B cell (primary cell): ENCODE measurements at regions not wholly inside any gene's neighbourhood (a gene's known extent, or its start where the extent isn't known, plus 50 kb on each side); places are given as distances from the start of the nearest gene placed in this dataset.

Experiments
- ATAC-seq: fragments of 200-7000 bp; cut with Tn5 transposase; one replicate; pipeline ENCODE4 v1.10.0; 2021; ENCODE audit warnings: low read depth, mild to moderate bottlenecking, moderate number of reproducible peaks, moderate library complexity
- CTCF ChIA-PET: fragments of 350-600 bp; sonication (Branson Sonifier 250); formaldehyde crosslinking; loops from one replicate; lab custom pipeline; 2021; ENCODE audit warnings: antibody characterized with exemption, inconsistent platforms; lab: Charles Lee
- POLR2A ChIA-PET: fragments of 350-600 bp; sonication (Branson Sonifier 250); formaldehyde crosslinking; loops from one replicate; lab custom pipeline; 2021; ENCODE audit warnings: antibody characterized with exemption; lab: Charles Lee
- DNase-seq: peaks from one replicate; pipeline ENCODE4 v3.0.0; 2013
- H2AFZ ChIP-seq: 2 replicates; pipeline ENCODE4 v1.6.1; 2012; ENCODE audit warnings: mild to moderate bottlenecking, low read depth, low read length; ENCODE audit not compliant: insufficient read depth, poor library complexity, severe bottlenecking
- H3K27ac ChIP-seq, 2 donors: 1 replicate in 1 of 2; 2 replicates in 1 of 2; pipeline ENCODE4 v1.5.1; 2012 to 2013; ENCODE audit warnings: low read length in 2 of 2, mild to moderate bottlenecking in 2 of 2, moderate library complexity in 1 of 2
- H3K27me3 ChIP-seq, 4 experiments: fragments of 200-600 bp in 1 of 4; sonication (generic) in 1 of 4; replicated peaks in 1 of 4; 1 replicate in 2 of 4; 2 replicates in 2 of 4; pipeline versions ENCODE4 v1.6.1 to v1.7.0; 2013 to 2016; ENCODE audit warnings: low read length in 3 of 4, mild to moderate bottlenecking in 2 of 4, mixed read lengths in 1 of 4, moderate library complexity in 1 of 4; ENCODE audit not compliant: insufficient read depth in 4 of 4, control insufficient read depth in 3 of 4; ENCODE audit errors: control extremely low read depth in 1 of 4
- H3K36me3 ChIP-seq, 2 experiments: replicated peaks in 1 of 2; 1 replicate in 1 of 2; 2 replicates in 1 of 2; pipeline versions ENCODE4 v1.6.1 to v1.7.1; 2013; ENCODE audit warnings: low read length in 1 of 2; ENCODE audit not compliant: insufficient read depth in 2 of 2, control insufficient read depth in 1 of 2; ENCODE audit errors: control extremely low read depth in 1 of 2, extremely low read depth in 1 of 2
- H3K4me1 ChIP-seq, 2 donors: fragments of 200-600 bp in 1 of 2; sonication (generic) in 1 of 2; 1 replicate in 1 of 2; 2 replicates in 1 of 2; pipeline versions ENCODE4 v1.5.1 to v1.6.1; 2013 to 2017; ENCODE audit warnings: low read length in 2 of 2; ENCODE audit not compliant: control insufficient read depth in 2 of 2, insufficient read depth in 2 of 2
- H3K4me2 ChIP-seq: replicated peaks from 2 replicates; pipeline ENCODE3; 2012; ENCODE audit warnings: mild to moderate bottlenecking, low read depth, low read length; ENCODE audit not compliant: poor library complexity, severe bottlenecking
- H3K4me3 ChIP-seq, 5 experiments: fragments of 200-600 bp in 1 of 5; sonication (generic) in 1 of 5; 1 replicate in 3 of 5; 2 replicates in 2 of 5; pipeline versions ENCODE4 v1.5.1 to v1.7.0; 2011 to 2016; ENCODE audit warnings: low read length in 4 of 5, mild to moderate bottlenecking in 4 of 5, low read depth in 2 of 5, control low read depth in 1 of 5, moderate library complexity in 1 of 5; ENCODE audit not compliant: insufficient read depth in 1 of 5; ENCODE audit errors: control extremely low read depth in 1 of 5, extremely low read depth in 1 of 5
- H3K79me2 ChIP-seq: fragments of 200-600 bp; sonication (generic); one replicate; pipeline ENCODE4 v1.6.0; 2016; ENCODE audit warnings: low read length; ENCODE audit not compliant: control insufficient read depth, insufficient read depth
- H3K9ac ChIP-seq: fragments of 200-600 bp; sonication (generic); 2 replicates; pipeline ENCODE4 v1.6.1; 2017; ENCODE audit warnings: mild to moderate bottlenecking, low read length, moderate library complexity
- H3K9me3 ChIP-seq, 3 donors: one replicate each; pipeline versions ENCODE4 v1.6.1 to v1.7.1; 2013; ENCODE audit warnings: low read length in 2 of 3; ENCODE audit not compliant: control insufficient read depth in 2 of 3, insufficient read depth in 1 of 3; ENCODE audit errors: control extremely low read depth in 1 of 3
- H4K20me1 ChIP-seq: 2 replicates; pipeline ENCODE4 v1.6.0; 2012; ENCODE audit warnings: mild to moderate bottlenecking, low read length; ENCODE audit not compliant: insufficient read depth, control insufficient read depth, poor library complexity, severe bottlenecking
- H3K27ac Mint-ChIP-seq: one replicate; pipeline ENCODE4 v1.8.0; 2021; ENCODE audit warnings: mixed read lengths
- H3K27me3 Mint-ChIP-seq: one replicate; pipeline ENCODE4 v1.8.0; 2021; ENCODE audit warnings: mixed read lengths
- H3K4me1 Mint-ChIP-seq: one replicate; pipeline ENCODE4 v1.8.0; 2021; ENCODE audit warnings: mixed read lengths
- H3K4me3 Mint-ChIP-seq: one replicate; pipeline ENCODE4 v1.8.0; 2021; ENCODE audit warnings: mixed read lengths
- H3K9me3 Mint-ChIP-seq: one replicate; pipeline ENCODE4 v1.8.0; 2022; ENCODE audit warnings: mixed read lengths; ENCODE audit not compliant: insufficient read depth
- EZH2 ChIP-seq: IDR thresholded peaks from 2 replicates; pipeline ENCODE4 v1.6.1; 2012; ENCODE audit warnings: borderline replicate concordance, low read depth, mild to moderate bottlenecking, moderate library complexity, low read length; ENCODE audit not compliant: insufficient read depth, poor library complexity, severe bottlenecking
- WGBS: methylation state at CpG from one replicate; pipeline ENCODE4 v1.1.5; 2013; ENCODE audit warnings: missing lambda C conversion rate; ENCODE audit not compliant: insufficient coverage; 5-methylcytosine and 5-hydroxymethylcytosine counted together
- intact Hi-C: fragments of 100-400 bp; cut with micrococcal nuclease; formaldehyde crosslinking; loops from one replicate; pipeline ENCODE4 v1.10.0; 2022
- TF ChIP-seq, protein P1 (sequence below): fragments of 200-600 bp; IDR thresholded peaks from one replicate; pipeline ENCODE4 v1.8.0; 2022; ENCODE audit warnings: antibody characterized with exemption, mild to moderate bottlenecking

DNA sequence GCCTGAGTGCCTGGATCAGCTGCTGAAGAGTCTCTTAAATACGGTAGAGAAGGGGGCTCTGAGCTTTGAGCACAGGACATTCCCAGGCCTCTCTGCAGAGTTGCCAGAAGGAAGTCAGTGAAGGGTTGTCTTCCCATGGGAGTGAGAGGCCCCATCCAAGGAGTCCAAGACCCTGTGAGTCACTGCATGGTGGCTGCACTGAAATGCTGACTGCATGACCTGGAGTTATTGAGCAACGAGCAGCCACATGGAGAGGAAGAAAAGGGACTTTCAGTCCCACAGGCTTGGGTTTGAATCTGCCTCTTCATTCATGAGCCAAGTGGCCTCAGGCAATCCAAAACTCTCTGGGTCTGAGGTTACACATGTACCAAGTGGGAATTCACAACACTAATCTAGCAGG lies 69.6 kb upstream of the RASGRF1 start:
- no peak for TF ChIP-seq EZH2
- TF ChIP-seq, protein P1, sequence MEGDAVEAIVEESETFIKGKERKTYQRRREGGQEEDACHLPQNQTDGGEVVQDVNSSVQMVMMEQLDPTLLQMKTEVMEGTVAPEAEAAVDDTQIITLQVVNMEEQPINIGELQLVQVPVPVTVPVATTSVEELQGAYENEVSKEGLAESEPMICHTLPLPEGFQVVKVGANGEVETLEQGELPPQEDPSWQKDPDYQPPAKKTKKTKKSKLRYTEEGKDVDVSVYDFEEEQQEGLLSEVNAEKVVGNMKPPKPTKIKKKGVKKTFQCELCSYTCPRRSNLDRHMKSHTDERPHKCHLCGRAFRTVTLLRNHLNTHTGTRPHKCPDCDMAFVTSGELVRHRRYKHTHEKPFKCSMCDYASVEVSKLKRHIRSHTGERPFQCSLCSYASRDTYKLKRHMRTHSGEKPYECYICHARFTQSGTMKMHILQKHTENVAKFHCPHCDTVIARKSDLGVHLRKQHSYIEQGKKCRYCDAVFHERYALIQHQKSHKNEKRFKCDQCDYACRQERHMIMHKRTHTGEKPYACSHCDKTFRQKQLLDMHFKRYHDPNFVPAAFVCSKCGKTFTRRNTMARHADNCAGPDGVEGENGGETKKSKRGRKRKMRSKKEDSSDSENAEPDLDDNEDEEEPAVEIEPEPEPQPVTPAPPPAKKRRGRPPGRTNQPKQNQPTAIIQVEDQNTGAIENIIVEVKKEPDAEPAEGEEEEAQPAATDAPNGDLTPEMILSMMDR = no peak

DNA sequence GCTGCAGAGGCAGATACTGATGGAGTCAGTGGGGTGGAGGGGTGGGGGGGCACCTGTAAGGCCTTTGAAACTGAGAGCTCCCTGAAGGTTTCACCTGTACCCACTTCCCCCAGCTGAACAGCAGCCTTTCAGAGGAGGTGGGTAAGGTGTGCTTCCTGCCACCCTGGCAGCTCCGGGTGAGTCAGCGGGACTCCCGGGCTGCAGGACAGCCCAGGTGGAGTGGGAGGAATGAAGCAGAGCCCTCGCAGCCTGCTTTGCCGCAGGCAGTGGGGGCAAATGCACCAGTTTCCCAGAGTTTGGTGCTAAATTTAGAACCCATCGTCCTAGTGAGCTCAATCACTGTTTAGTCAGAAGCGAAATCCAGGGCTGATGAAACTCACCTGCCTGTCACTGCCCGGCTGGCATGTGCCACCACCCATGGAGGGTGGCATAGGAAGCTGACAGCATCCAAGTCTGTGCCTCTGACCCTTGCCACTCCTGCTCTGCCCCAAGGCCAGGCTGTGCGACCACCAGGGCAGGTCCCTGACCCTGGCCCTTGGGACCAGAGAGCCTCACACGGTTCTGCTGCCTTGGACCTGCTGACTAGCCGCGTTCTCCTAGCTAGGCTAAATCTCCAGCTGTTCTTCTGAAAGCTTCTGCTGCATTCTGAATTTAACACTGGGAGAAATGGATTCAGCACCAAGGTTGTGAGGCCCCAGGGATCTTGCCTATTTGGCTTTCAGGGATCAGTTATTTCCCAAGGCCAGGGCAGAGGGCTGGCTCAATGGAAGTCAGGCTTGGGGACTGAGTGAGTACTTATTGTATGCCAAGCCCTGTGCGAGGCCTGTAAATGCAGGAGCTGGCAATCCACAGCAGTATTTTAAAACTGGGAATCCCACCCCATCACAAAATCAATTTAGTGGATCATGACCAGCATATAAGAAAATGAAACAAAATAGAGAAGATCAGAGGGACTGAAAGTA lies 67.3 kb upstream of the RASGRF1 start:
- H3K79me2 ChIP-seq = no peaks in the 10 kb centered on the region
- H3K9me3 ChIP-seq = no peaks in the 10 kb centered on the region
- no peak overlapping the region for H3K27ac Mint-ChIP-seq
- H3K4me3 Mint-ChIP-seq = no peak overlapping the region
- H3K27me3 Mint-ChIP-seq = peaks cover 3% of the 10 kb centered on the region
- POLR2A ChIA-PET = no interaction called here
- ATAC-seq (no peak), DNase-seq (no peak)
- 85% methylated on average over 12 of the region's 13 CpGs for WGBS
- no peaks in the 10 kb centered on the region for H3K4me1 ChIP-seq
- no peaks in the 10 kb centered on the region for H3K27me3 ChIP-seq
- no peak overlapping the region for H3K27ac ChIP-seq
- H3K9me3 Mint-ChIP-seq = no peaks in the 10 kb centered on the region
- no peak overlapping the region for H3K4me3 ChIP-seq
- TF ChIP-seq EZH2 = no peak
- TF ChIP-seq, protein P1 = no peak
- no peaks in the 10 kb centered on the region for H4K20me1 ChIP-seq
- H3K4me2 ChIP-seq = no peak overlapping the region
- no peaks in the 10 kb centered on the region for H3K36me3 ChIP-seq
- H3K4me1 Mint-ChIP-seq = no peaks in the 10 kb centered on the region
- no peak overlapping the region for H2AFZ ChIP-seq
- CTCF ChIA-PET = interaction anchor here (1.1 kb wide), 2 partner anchors 26 to 130 kb away, joined by 3 to 7 read pairs; no protein-coding TSS in a partner anchor
- H3K9ac ChIP-seq = no peak overlapping the region
- intact Hi-C loops = no loop called here

More for the DNA sequence above, 69.6 kb upstream of the RASGRF1 start:
- Histone ChIP-seq H3K36me3 (no peaks in the 10 kb centered on the region), H3K27me3 (peaks cover 0 to 9% (median 2%) of the 10 kb centered on the region in 4 experiments), H3K4me1 (no peaks in the 10 kb centered on the region), H2AFZ (no peak overlapping the region), H3K4me3 (no peak overlapping the region), H3K27ac (no peak overlapping the region), H4K20me1 (no peaks in the 10 kb centered on the region), H3K9ac (no peak overlapping the region), H3K4me2 (no peak overlapping the region), H3K79me2 (no peaks in the 10 kb centered on the region), H3K9me3 (peaks cover 0 to 8% (median 2%) of the 10 kb centered on the region in 3 donors)
- DNase-seq (no peak), ATAC-seq (no peak)
- CTCF ChIA-PET = no interaction called here
- intact Hi-C loops = no loop called here
- Mint-ChIP-seq H3K27me3 (peaks cover 19% of the 10 kb centered on the region), H3K9me3 (peaks cover 4% of the 10 kb centered on the region), H3K4me3 (no peak overlapping the region), H3K27ac (no peak overlapping the region), H3K4me1 (peaks cover under 1% of the 10 kb centered on the region)
- WGBS = 70% methylated on average over 2 of the region's 2 CpGs
- POLR2A ChIA-PET = no interaction called here
